Hepatocyte (in vitro differentiated cells): ENCODE measurements at regions not wholly inside any gene's neighbourhood (a gene's known extent, or its start where the extent isn't known, plus 50 kb on each side); places are given as distances from the start of the nearest gene placed in this dataset.

Experiments
- CTCF ChIP-seq: fragments of 200-600 bp; sonication (generic); IDR thresholded peaks from 2 replicates; pipeline ENCODE4 v1.5.1; 2016; ENCODE audit warnings: antibody characterized with exemption, mild to moderate bottlenecking; ENCODE audit not compliant: poor library complexity
- EZH2 ChIP-seq: fragments of 200-600 bp; sonication (generic); IDR thresholded peaks from 2 replicates; pipeline ENCODE4 v1.6.1; 2016; ENCODE audit warnings: antibody characterized with exemption, mild to moderate bottlenecking, borderline replicate concordance

GRCh38 chr7:82548141-82548688, 104.6 kb upstream of the CACNA2D1 start:
- TF ChIP-seq CTCF (no peak), EZH2 (no peak)
